ENCODE measurements at regions not wholly inside any gene's neighbourhood (a gene's known extent, or its start where the extent isn't known, plus 50 kb on each side); places are given as distances from the start of the nearest gene placed in this dataset.
"Not testable (repeated sequence)": the region's sequence is repeated elsewhere in the genome, so short reads cannot be mapped to it uniquely, and the experiment has no call there.

DNA sequence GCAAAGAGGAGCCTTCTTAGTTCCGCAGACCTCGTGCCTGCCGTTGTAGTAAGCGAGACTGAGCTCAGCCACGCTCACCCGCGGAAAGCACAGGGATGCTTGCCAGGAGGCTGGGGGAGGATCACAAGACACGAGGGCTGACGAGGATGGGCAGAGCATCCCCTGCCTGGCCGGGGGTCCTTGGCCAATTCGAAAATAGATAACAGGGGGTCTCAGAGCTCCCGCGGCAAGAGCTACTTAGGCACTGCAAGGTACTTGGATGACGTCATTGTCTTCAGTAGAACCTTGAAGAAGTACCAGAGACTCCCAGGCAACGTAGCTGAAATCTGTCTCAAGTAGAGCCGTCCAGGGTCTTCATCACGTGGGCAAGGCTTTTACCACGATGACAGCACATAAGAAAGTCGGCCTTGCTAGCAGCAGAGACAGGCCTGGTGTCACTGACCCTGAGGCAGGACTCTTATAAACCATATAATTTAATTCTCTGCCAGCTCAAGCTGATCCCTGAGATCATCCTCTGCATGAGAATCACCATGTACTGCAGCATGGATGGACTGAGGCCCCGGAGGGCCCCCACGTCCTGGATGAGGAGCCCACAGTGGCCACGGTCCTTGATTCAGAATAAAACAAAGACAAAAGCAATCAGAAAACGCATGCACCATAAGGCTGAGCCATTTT lies 81.9 kb downstream of the TMEM18 start:
- DNase-seq = no peak

GRCh38 chr2:594297-594949 lies 82.8 kb downstream of the TMEM18 start:
- no peak for DNase-seq

DNA sequence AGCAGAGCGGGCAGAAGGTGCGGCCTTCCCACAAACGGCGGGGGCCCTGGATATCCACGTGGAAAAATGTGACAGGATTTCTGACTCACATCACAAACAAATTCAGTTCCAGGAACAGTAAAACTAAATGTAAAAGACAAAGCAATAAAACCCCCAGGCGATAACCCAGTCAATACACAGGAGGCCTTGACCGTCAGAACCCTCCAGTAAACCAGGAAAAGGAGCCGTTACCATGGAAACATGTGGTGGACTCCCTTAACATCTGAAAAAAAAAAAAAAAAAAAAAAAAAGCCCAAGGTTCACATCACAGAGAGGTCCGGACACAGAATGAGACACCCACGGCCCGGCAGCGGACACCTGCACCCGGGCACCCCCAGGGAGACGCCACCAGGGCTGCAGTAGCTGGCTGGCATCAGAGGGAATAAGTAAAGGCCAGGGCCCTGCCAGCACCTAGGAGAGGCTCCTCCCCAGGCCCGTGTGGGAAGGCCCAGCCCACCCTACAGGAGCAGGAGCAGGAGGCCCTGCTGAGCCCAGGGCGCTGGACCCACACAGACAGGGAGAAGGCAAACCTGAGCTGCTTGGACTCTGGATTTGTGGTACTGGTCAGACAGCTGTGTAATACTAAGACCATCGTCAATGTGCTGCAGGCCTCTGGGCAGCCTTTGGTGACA lies 83.7 kb downstream of the TMEM18 start:
- DNase-seq = no peak

DNA sequence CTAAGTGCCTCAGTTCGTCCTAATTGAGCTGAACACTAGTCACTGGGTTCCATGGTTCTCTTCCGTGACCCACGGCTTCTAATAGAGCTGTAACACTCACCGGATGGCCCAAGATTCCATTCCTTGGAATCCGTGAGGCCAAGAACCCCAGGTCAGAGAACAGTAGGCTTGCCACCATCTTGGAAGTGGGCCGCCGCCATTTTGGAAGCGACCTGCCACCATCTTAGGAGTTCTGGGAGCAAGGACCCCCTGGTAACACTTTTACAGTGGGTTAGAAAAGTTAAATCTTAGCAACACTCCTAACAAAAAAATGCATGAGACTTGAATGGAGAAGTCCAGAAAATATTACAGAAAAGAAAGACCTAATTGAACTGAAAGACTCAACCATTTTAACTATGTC lies 84.5 kb downstream of the TMEM18 start:
- no peak for DNase-seq

GRCh38 chr2:590214-591175 lies 86.7 kb downstream of the TMEM18 start:
- DNase-seq = no peak

GRCh38 chr2:589281-590130 lies 87.7 kb downstream of the TMEM18 start:
- no peak for DNase-seq

- DNase-seq = no peak
Observed at GRCh38 chr2:588074-588645, 89.0 kb downstream of the TMEM18 start.

- no peak for DNase-seq
Observed at GRCh38 chr2:587087-587960, 89.9 kb downstream of the TMEM18 start.

DNA sequence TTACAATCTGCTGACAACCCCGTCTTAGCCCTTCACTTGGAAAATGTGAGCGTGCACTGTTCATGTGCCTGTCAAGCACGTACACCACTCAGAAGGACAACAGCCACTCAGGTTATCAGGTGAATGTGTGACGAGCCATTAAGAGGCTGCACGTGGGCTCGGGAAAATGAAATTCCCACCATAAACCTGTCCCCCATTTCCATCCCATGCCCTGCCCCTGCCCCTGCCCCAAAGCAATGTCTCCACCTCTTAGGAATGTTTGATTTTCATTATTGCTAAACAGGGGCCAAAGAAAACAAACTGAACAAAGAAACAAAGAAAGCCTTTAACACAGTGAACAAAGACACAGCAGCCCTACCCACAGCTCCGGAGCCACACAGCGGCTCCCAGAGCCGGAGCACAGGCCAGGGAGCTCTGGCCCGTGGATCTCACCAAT lies 90.5 kb downstream of the TMEM18 start:
- DNase-seq = no peak

DNA sequence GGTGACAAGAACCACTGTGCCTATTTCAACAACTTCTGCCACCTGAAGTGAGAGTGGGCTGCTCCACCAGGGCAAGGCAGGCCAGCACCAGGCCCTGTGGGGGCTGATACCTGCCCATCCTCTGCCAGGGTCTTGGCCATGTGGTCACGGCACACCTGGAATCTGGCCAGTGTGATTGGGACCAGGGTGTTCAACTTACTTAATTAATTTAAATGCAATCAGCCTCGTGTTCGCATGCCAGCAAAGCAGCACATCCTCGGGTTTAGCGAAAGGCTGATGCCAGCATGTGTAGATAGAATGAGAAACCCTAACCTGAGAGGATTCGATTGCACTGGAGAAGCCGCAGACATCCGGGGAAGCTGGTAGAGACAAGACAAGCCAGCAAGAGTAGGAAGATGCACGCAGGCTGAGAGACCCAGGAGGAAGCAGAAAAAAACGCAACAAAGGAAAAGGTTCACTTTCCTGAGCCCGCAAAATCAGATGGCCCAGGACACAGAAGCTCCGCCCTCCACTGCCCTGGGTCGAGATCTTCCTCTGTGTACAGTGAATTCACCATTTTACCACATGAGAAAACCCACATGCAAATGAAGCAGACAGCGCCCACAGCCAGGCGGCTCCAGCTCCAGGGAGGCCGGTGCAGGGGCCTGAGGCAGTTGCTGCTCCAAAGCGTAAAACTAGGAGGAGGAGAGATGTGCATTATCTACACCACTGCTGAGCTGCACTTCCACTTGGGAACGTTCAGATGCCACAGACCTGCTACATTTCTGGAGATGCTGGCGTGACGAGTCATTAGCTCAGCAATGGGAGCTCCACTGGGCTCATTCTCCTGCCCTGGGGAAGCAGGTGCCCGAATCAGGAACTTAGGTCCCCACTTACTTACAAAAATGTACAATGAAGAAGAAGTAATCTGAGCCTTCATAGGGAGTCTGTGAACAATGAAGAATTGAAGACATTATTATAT lies 92.1 kb downstream of the TMEM18 start:
- DNase-seq = peak; percentile 78 to 79

- no peak for DNase-seq
Observed at GRCh38 chr2:583666-584065, 93.5 kb downstream of the TMEM18 start.

GRCh38 chr2:582792-583528 lies 94.2 kb downstream of the TMEM18 start:
- no peak for DNase-seq

DNA sequence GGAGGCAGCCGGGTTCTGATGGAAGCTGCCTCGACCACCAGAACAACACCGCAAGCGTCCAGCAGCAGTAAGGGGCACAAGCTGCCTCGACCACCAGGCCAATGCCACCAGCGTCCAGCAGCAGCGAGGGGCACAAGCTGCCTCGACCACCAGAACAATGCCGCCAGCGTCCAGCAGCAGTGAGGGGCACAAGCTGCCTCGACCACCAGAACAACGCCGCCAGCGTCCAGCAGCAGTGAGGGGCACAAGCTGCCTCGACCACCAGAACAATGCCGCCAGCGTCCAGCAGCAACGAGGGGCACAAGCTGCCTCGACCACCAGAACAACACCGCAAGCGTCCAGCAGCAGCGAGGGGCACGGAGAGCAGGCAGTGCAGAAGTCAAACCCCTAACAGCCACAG lies 94.9 kb downstream of the TMEM18 start:
- not testable (repeated sequence) for DNase-seq

DNA sequence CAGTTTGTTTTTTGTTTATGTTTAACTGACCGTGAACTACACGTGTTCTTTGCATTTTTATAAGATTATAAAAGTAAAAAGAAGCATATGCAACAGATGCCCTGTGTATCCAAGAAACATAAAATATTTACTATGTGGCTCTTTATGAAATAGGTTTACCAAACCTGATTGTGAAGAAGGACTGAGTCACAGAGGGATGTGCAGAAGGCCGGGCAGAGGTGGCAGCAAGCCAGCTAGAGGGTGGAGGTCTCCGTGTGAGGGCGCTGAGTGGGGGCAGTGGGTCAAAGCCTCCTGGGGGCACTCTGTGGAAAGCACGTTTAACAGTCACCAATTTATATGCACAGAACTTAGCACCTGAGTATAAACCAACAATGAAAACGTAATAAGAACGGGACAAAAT lies 97.2 kb downstream of the TMEM18 start:
- DNase-seq = no peak

DNA sequence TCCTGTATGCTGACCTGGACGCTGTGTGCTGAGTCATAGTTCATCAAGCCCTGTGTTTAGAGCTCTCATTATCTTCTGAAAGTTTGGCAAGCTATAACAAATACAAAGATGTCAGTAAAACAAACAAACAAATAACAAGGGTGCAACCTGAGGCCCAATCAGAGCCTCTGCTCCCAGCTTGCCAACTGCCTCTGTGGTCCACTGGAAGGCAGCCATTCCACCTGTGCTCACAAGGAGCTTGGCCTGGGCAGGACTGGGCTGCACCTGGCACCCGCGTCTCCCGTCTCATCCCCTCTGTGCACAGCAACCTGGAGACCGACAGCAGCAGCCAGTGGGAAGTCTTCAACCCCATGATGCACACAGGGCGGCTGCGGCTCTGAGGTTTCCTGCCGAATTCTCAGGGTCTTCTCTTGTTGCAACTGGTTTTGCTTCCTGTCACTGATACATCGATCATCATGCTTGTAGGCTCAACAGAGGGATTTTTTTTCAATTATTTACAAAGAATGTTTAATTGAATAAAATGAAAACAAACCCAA lies 97.8 kb downstream of the TMEM18 start:
- no peak for DNase-seq

DNA sequence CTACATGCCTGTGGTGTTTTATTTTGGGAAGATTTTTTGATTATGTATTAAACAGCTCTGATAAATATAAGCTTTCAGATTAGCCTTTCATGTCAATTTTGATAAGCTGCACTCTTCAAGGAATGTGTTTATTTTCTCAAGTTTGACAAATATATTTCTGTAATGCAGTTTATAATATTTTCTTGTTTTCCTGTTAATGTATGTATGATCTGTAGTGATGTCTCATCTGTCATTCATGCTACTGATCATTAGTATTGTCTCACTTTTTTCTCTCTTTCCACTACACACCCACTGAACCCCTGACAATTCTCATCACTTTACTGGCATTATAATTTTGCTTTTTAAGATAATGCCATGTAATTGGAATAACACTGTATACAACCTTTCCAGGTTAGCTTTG lies 100.9 kb downstream of the TMEM18 start:
- no peak for DNase-seq

DNA sequence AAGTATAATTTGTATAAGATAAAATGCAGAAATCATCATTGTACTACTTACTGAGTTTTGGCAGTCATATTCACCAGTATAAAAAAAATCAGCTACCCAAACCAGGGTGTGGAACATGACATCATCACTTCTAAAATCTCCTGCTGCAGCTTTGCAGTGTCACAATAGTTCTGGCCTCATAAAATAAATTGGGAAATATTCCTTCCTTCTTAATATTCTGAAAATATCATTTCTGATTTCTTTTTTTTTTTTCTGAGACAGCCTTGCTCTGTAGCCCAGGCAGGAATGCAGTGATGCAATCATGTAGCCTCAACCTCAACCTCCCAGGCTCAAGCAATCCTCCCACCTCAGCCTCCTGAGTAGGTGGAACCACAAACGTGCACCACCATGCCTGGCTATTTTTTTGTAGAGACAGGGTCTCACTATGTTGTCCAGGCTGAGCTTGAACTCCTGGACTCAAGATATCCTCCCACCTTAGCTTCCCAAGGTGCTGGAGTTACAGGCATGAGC lies 101.4 kb downstream of the TMEM18 start:
- DNase-seq = no peak

Data from Kasumi-1 (cell line).